HG02852 (cell line): ENCODE measurements at regions not wholly inside any gene's neighbourhood (a gene's known extent, or its start where the extent isn't known, plus 50 kb on each side); places are given as distances from the start of the nearest gene placed in this dataset.

Experiments
- ATAC-seq: cut with Tn5 transposase; IDR thresholded peaks from one replicate; pipeline ENCODE4 v1.9.1; 2021; ENCODE audit warnings: mild to moderate bottlenecking, moderate library complexity; ENCODE audit not compliant: unreplicated experiment

GRCh38 chr1:193685986-193686385, 499.6 kb upstream of the B3GALT2 start:
- peak; percentile 71 for ATAC-seq

- ATAC-seq: no peak
Measured at GRCh38 chr1:193681422-193681821, 495.0 kb upstream of the B3GALT2 start.

- ATAC-seq: no peak
Measured at GRCh38 chr1:193680924-193681316, 494.5 kb upstream of the B3GALT2 start.

GRCh38 chr1:193680247-193680923, 494.0 kb upstream of the B3GALT2 start:
- no peak for ATAC-seq

- ATAC-seq: no peak
Measured at GRCh38 chr1:193677874-193678273, 491.5 kb upstream of the B3GALT2 start.

- ATAC-seq: no peak
Measured at GRCh38 chr1:193676996-193677549, 490.7 kb upstream of the B3GALT2 start.

- ATAC-seq: no peak
Measured at GRCh38 chr1:193674292-193674944, 488.0 kb upstream of the B3GALT2 start.

- ATAC-seq: no peak
Measured at GRCh38 chr1:193666485-193667083, 480.2 kb upstream of the B3GALT2 start.

- no peak for ATAC-seq
Measured at GRCh38 chr1:193663965-193664364, 477.6 kb upstream of the B3GALT2 start.

- no peak for ATAC-seq
Measured at GRCh38 chr1:193662030-193662429, 475.6 kb upstream of the B3GALT2 start.

GRCh38 chr1:193661385-193661784, 475.0 kb upstream of the B3GALT2 start:
- no peak for ATAC-seq

- ATAC-seq: no peak
Measured at GRCh38 chr1:193660428-193660827, 474.0 kb upstream of the B3GALT2 start.

- no peak for ATAC-seq
Measured at GRCh38 chr1:193658691-193659090, 472.3 kb upstream of the B3GALT2 start.

- no peak for ATAC-seq
Measured at GRCh38 chr1:193658081-193658480, 471.7 kb upstream of the B3GALT2 start.

GRCh38 chr1:193657552-193657951, 471.1 kb upstream of the B3GALT2 start:
- ATAC-seq: no peak

GRCh38 chr1:193656841-193657240, 470.4 kb upstream of the B3GALT2 start:
- no peak for ATAC-seq

- no peak for ATAC-seq
Measured at GRCh38 chr1:193654951-193655735, 468.7 kb upstream of the B3GALT2 start.

GRCh38 chr1:193649587-193649986, 463.2 kb upstream of the B3GALT2 start:
- ATAC-seq: no peak

- ATAC-seq: no peak
Measured at GRCh38 chr1:193634876-193635275, 448.5 kb upstream of the B3GALT2 start.

- no peak for ATAC-seq
Measured at GRCh38 chr1:193634470-193634869, 448.1 kb upstream of the B3GALT2 start.

GRCh38 chr1:193633991-193634390, 447.6 kb upstream of the B3GALT2 start:
- no peak for ATAC-seq
